ENCODE measurements at regions not wholly inside any gene's neighbourhood (a gene's known extent, or its start where the extent isn't known, plus 50 kb on each side); places are given as distances from the start of the nearest gene placed in this dataset.

- no peak for ATAC-seq (ENCODE audit: insufficient read depth, low read depth)
These were observed 189.2 kb downstream of the TBXT start for GRCh38 chr6:165978476-165978875.

GRCh38 chr6:165976684-165977083 lies 191.0 kb downstream of the TBXT start:
- H3K4me2 ChIP-seq (ENCODE audit: insufficient read depth, low read length): no peak overlapping the region
- H3K27me3 ChIP-seq (ENCODE audit: insufficient read depth, low read length, poor library complexity): no peaks in the 10 kb centered on the region
- no peak overlapping the region for H3K9ac ChIP-seq (ENCODE audit: low read depth, low read length)
- H3K36me3 ChIP-seq (ENCODE audit: insufficient read depth, low read length): no peaks in the 10 kb centered on the region
- H4K20me1 ChIP-seq (ENCODE audit: insufficient read depth, low read length): no peaks in the 10 kb centered on the region
- H2AFZ ChIP-seq (ENCODE audit: low read depth, low read length): no peak overlapping the region
- TF ChIP-seq CTCF (IDR thresholded peaks at IDR 0.05; ENCODE audit: borderline replicate concordance, extremely low read depth, low read length, poor library complexity, severe bottlenecking) (no peak), EZH2 (IDR thresholded peaks at IDR 0.05; ENCODE audit: borderline replicate concordance, low read depth, low read length, severe bottlenecking) (no peak)
- H3K27ac ChIP-seq (ENCODE audit: low read length): no peak overlapping the region
- no peaks in the 10 kb centered on the region for H3K9me3 ChIP-seq (ENCODE audit: insufficient read depth, low read length, severe bottlenecking)
- H3K79me2 ChIP-seq (ENCODE audit: insufficient read depth, low read length): no peaks in the 10 kb centered on the region
- no peak overlapping the region for H3K4me3 ChIP-seq (ENCODE audit: low read depth in 1 of 2, low read length in 2 of 2)
- ATAC-seq (ENCODE audit: insufficient read depth, low read depth) (no peak), DNase-seq (no peak)
- H3K4me1 ChIP-seq (ENCODE audit: insufficient read depth, low read length): no peaks in the 10 kb centered on the region

More at GRCh38 chr6:165978476-165978875, 189.2 kb downstream of the TBXT start:
- H2AFZ ChIP-seq (ENCODE audit: low read depth, low read length): no peak overlapping the region
- H3K9ac ChIP-seq (ENCODE audit: low read depth, low read length): no peak overlapping the region
- H3K4me2 ChIP-seq (ENCODE audit: insufficient read depth, low read length): no peak overlapping the region
- H3K4me3 ChIP-seq (ENCODE audit: low read depth in 1 of 2, low read length in 2 of 2): no peak overlapping the region
- no peaks in the 10 kb centered on the region for H3K27me3 ChIP-seq (ENCODE audit: insufficient read depth, low read length, poor library complexity)
- no peak overlapping the region for H3K27ac ChIP-seq (ENCODE audit: low read length)
- no peak for DNase-seq
- no peaks in the 10 kb centered on the region for H3K79me2 ChIP-seq (ENCODE audit: insufficient read depth, low read length)
- no peaks in the 10 kb centered on the region for H3K36me3 ChIP-seq (ENCODE audit: insufficient read depth, low read length)
- H4K20me1 ChIP-seq (ENCODE audit: insufficient read depth, low read length): no peaks in the 10 kb centered on the region
- TF ChIP-seq CTCF (IDR thresholded peaks at IDR 0.05; ENCODE audit: borderline replicate concordance, extremely low read depth, low read length, poor library complexity, severe bottlenecking) (no peak), EZH2 (IDR thresholded peaks at IDR 0.05; ENCODE audit: borderline replicate concordance, low read depth, low read length, severe bottlenecking) (no peak)
- H3K4me1 ChIP-seq (ENCODE audit: insufficient read depth, low read length): no peaks in the 10 kb centered on the region
- H3K9me3 ChIP-seq (ENCODE audit: insufficient read depth, low read length, severe bottlenecking): no peaks in the 10 kb centered on the region

- H3K4me3 ChIP-seq (ENCODE audit: low read depth in 1 of 2, low read length in 2 of 2): no peak overlapping the region
- no peaks in the 10 kb centered on the region for H3K79me2 ChIP-seq (ENCODE audit: insufficient read depth, low read length)
- no peak overlapping the region for H2AFZ ChIP-seq (ENCODE audit: low read depth, low read length)
- H3K27ac ChIP-seq (ENCODE audit: low read length): no peak overlapping the region
- no peaks in the 10 kb centered on the region for H3K9me3 ChIP-seq (ENCODE audit: insufficient read depth, low read length, severe bottlenecking)
- ATAC-seq (ENCODE audit: insufficient read depth, low read depth): no peak
- no peak for TF ChIP-seq EZH2 (IDR thresholded peaks at IDR 0.05; ENCODE audit: borderline replicate concordance, low read depth, low read length, severe bottlenecking)
- TF ChIP-seq CTCF (IDR thresholded peaks at IDR 0.05; ENCODE audit: borderline replicate concordance, extremely low read depth, low read length, poor library complexity, severe bottlenecking): no peak
- H3K9ac ChIP-seq (ENCODE audit: low read depth, low read length): no peak overlapping the region
- H3K27me3 ChIP-seq (ENCODE audit: insufficient read depth, low read length, poor library complexity): no peaks in the 10 kb centered on the region
- peaks cover 8% of the 10 kb centered on the region for H3K4me1 ChIP-seq (ENCODE audit: insufficient read depth, low read length)
- DNase-seq: no peak
- no peaks in the 10 kb centered on the region for H4K20me1 ChIP-seq (ENCODE audit: insufficient read depth, low read length)
- no peaks in the 10 kb centered on the region for H3K36me3 ChIP-seq (ENCODE audit: insufficient read depth, low read length)
- no peak overlapping the region for H3K4me2 ChIP-seq (ENCODE audit: insufficient read depth, low read length)
These were observed 192.8 kb downstream of the TBXT start for GRCh38 chr6:165974817-165975216.

- no peaks in the 10 kb centered on the region for H3K36me3 ChIP-seq (ENCODE audit: insufficient read depth, low read length)
- ATAC-seq (ENCODE audit: insufficient read depth, low read depth) (no peak), DNase-seq (no peak)
- H3K9me3 ChIP-seq (ENCODE audit: insufficient read depth, low read length, severe bottlenecking): no peaks in the 10 kb centered on the region
- H3K79me2 ChIP-seq (ENCODE audit: insufficient read depth, low read length): no peaks in the 10 kb centered on the region
- no peak overlapping the region for H3K9ac ChIP-seq (ENCODE audit: low read depth, low read length)
- H3K4me1 ChIP-seq (ENCODE audit: insufficient read depth, low read length): peaks cover 8% of the 10 kb centered on the region
- no peak for TF ChIP-seq CTCF (IDR thresholded peaks at IDR 0.05; ENCODE audit: borderline replicate concordance, extremely low read depth, low read length, poor library complexity, severe bottlenecking)
- no peak for TF ChIP-seq EZH2 (IDR thresholded peaks at IDR 0.05; ENCODE audit: borderline replicate concordance, low read depth, low read length, severe bottlenecking)
- H4K20me1 ChIP-seq (ENCODE audit: insufficient read depth, low read length): no peaks in the 10 kb centered on the region
- H3K4me2 ChIP-seq (ENCODE audit: insufficient read depth, low read length): no peak overlapping the region
- no peaks in the 10 kb centered on the region for H3K27me3 ChIP-seq (ENCODE audit: insufficient read depth, low read length, poor library complexity)
- H3K4me3 ChIP-seq (ENCODE audit: low read depth in 1 of 2, low read length in 2 of 2): no peak overlapping the region
- H3K27ac ChIP-seq (ENCODE audit: low read length): no peak overlapping the region
- H2AFZ ChIP-seq (ENCODE audit: low read depth, low read length): no peak overlapping the region
These were observed 194.2 kb downstream of the TBXT start for GRCh38 chr6:165973473-165973872.

Measured in DND-41 (cell line).